Liver (tissue), 8 donors: ENCODE measurements at regions not wholly inside any gene's neighbourhood (a gene's known extent, or its start where the extent isn't known, plus 50 kb on each side); places are given as distances from the start of the nearest gene placed in this dataset.

Experiments
- DNase-seq: peaks from one replicate; pipeline ENCODE4 v3.0.0-alpha.2; 2017; ENCODE audit warnings: low spot score
- H3K27ac ChIP-seq, 2 donors: one replicate each; pipeline ENCODE4 v1.7.0; 2013; ENCODE audit warnings: inconsistent platforms in 2 of 2, low read length in 2 of 2, control low read depth in 1 of 2, low read depth in 1 of 2, mild to moderate bottlenecking in 1 of 2
- H3K27me3 ChIP-seq, 4 donors: one replicate each; pipeline versions ENCODE4 v1.6.1 to v1.7.0; 2013; ENCODE audit warnings: low read length in 3 of 4, inconsistent platforms in 1 of 4, mild to moderate bottlenecking in 1 of 4, moderate library complexity in 1 of 4; ENCODE audit not compliant: control insufficient read depth in 4 of 4, insufficient read depth in 4 of 4
- H3K36me3 ChIP-seq, 4 donors: one replicate each; pipeline versions ENCODE4 v1.6.1 to v1.7.0; 2013; ENCODE audit warnings: low read length in 3 of 4, mild to moderate bottlenecking in 3 of 4, low read depth in 1 of 4, moderate library complexity in 1 of 4; ENCODE audit not compliant: control insufficient read depth in 4 of 4, insufficient read depth in 3 of 4
- H3K4me1 ChIP-seq, 4 donors: one replicate each; pipeline versions ENCODE4 v1.6.1 to v1.7.0; 2013; ENCODE audit warnings: low read length in 3 of 4, mild to moderate bottlenecking in 3 of 4, moderate library complexity in 1 of 4; ENCODE audit not compliant: control insufficient read depth in 4 of 4, insufficient read depth in 4 of 4
- H3K4me3 ChIP-seq, 3 donors: one replicate each; pipeline versions ENCODE4 v1.6.1 to v1.7.0; 2013; ENCODE audit warnings: low read length in 3 of 3, control low read depth in 1 of 3, low read depth in 1 of 3, mild to moderate bottlenecking in 1 of 3
- H3K9ac ChIP-seq, 2 donors: one replicate each; pipeline ENCODE4 v1.7.0; 2013; ENCODE audit warnings: low read length in 2 of 2, mild to moderate bottlenecking in 2 of 2, moderate library complexity in 2 of 2, control low read depth in 1 of 2, low read depth in 1 of 2
- H3K9me3 ChIP-seq, 4 donors: one replicate each; pipeline versions ENCODE4 v1.6.1 to v1.7.0; 2013; ENCODE audit warnings: low read length in 3 of 4; ENCODE audit not compliant: control insufficient read depth in 4 of 4
- EGR1 ChIP-seq, 2 donors: IDR thresholded peaks; 2 replicates each; pipeline ENCODE4 v1.6.1; 2016 to 2018; ENCODE audit warnings: antibody characterized with exemption in 2 of 2, low read depth in 2 of 2
- FOXA1 ChIP-seq: IDR thresholded peaks from 2 replicates; pipeline ENCODE4 v1.6.1; 2016; ENCODE audit warnings: antibody characterized with exemption
- FOXA2 ChIP-seq: IDR thresholded peaks from 2 replicates; pipeline ENCODE4 v1.6.1; 2016; ENCODE audit warnings: antibody characterized with exemption
- GABPA ChIP-seq, 2 donors: IDR thresholded peaks in 1 of 2; conservative IDR thresholded peaks in 1 of 2; 2 replicates each; pipeline ENCODE4 v1.6.1; 2016; ENCODE audit warnings: antibody characterized with exemption in 2 of 2, mild to moderate bottlenecking in 1 of 2, moderate library complexity in 1 of 2
- HNF4A ChIP-seq, 2 donors: conservative IDR thresholded peaks; 2 replicates each; pipeline ENCODE4 v1.6.1; 2016; ENCODE audit warnings: antibody characterized with exemption in 2 of 2, mild to moderate bottlenecking in 2 of 2
- HNF4G ChIP-seq: IDR thresholded peaks from 2 replicates; pipeline ENCODE4 v1.6.1; 2016; ENCODE audit warnings: antibody characterized with exemption
- JUND ChIP-seq, 2 donors: IDR thresholded peaks; 2 replicates each; pipeline ENCODE4 v1.6.1; 2016; ENCODE audit warnings: antibody characterized with exemption in 2 of 2
- NR2F2 ChIP-seq: IDR thresholded peaks from 2 replicates; pipeline ENCODE4 v1.6.1; 2016; ENCODE audit warnings: antibody characterized with exemption
- RAD21 ChIP-seq, 2 donors: IDR thresholded peaks; 2 replicates each; pipeline ENCODE4 v1.6.1; 2016; ENCODE audit warnings: antibody characterized with exemption in 2 of 2, mild to moderate bottlenecking in 2 of 2
- RXRA ChIP-seq, 2 donors: IDR thresholded peaks; 2 replicates each; pipeline ENCODE4 v1.6.1; 2017 to 2018; ENCODE audit warnings: antibody characterized with exemption in 2 of 2, mild to moderate bottlenecking in 1 of 2
- SP1 ChIP-seq: IDR thresholded peaks from 2 replicates; pipeline ENCODE4 v1.6.1; 2018; ENCODE audit warnings: antibody characterized with exemption, mild to moderate bottlenecking
- TAF1 ChIP-seq: conservative IDR thresholded peaks from 2 replicates; pipeline ENCODE4 v1.6.1; 2016; ENCODE audit warnings: antibody characterized with exemption, mild to moderate bottlenecking
- YY1 ChIP-seq: IDR thresholded peaks from 2 replicates; pipeline ENCODE4 v1.6.1; 2016; ENCODE audit warnings: antibody characterized with exemption, mild to moderate bottlenecking
- WGBS: extraction: QIAGEN DNeasy Blood & Tissue Kit; methylation state at CpG from one replicate; pipeline ENCODE4 v1.1.7; 2013; 5-methylcytosine and 5-hydroxymethylcytosine counted together
- TF ChIP-seq, protein P1 (sequence below): IDR thresholded peaks from 2 replicates; pipeline ENCODE4 v1.6.1; 2016; ENCODE audit warnings: antibody characterized with exemption, mild to moderate bottlenecking
- TF ChIP-seq, protein P2 (sequence below): fragments of 150-350 bp; IDR thresholded peaks from 2 replicates; pipeline ENCODE4 v1.5.1; 2017; ENCODE audit warnings: improper control_type of control experiment, low read depth, low read length; ENCODE audit not compliant: missing input control
- TF ChIP-seq, protein P3 (sequence below): IDR thresholded peaks from 2 replicates; pipeline ENCODE4 v1.6.1; 2016; ENCODE audit warnings: antibody characterized with exemption
- TF ChIP-seq, protein P4 (sequence below): IDR thresholded peaks from 2 replicates; pipeline ENCODE4 v1.6.1; 2016; ENCODE audit warnings: antibody characterized with exemption
- donor health status: healthy.
- donor health status: healthy.
- donor health status: healthy.
- donor health status: healthy.
- donor health status: healthy.

DNA sequence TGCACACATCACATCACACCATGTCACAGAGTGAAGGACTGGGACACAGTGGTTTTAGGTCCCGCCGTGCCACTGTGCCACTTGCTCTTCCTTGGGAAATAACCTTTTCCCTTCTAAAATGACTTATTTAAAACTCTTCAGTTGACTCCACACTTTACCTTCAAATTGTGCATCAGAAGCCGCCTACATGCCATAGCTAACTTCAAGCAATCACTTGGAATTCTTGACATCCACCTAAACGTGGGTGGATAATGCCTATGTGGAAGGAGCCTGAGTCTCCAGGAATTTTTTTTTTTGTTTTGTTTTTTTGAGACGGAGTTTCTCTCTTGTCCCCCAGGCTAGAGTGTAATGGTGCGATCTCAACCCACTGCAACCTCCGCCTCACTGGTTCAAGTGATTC, 777.4 kb upstream of the TENM3 start (continued):
- TF ChIP-seq, protein P1, sequence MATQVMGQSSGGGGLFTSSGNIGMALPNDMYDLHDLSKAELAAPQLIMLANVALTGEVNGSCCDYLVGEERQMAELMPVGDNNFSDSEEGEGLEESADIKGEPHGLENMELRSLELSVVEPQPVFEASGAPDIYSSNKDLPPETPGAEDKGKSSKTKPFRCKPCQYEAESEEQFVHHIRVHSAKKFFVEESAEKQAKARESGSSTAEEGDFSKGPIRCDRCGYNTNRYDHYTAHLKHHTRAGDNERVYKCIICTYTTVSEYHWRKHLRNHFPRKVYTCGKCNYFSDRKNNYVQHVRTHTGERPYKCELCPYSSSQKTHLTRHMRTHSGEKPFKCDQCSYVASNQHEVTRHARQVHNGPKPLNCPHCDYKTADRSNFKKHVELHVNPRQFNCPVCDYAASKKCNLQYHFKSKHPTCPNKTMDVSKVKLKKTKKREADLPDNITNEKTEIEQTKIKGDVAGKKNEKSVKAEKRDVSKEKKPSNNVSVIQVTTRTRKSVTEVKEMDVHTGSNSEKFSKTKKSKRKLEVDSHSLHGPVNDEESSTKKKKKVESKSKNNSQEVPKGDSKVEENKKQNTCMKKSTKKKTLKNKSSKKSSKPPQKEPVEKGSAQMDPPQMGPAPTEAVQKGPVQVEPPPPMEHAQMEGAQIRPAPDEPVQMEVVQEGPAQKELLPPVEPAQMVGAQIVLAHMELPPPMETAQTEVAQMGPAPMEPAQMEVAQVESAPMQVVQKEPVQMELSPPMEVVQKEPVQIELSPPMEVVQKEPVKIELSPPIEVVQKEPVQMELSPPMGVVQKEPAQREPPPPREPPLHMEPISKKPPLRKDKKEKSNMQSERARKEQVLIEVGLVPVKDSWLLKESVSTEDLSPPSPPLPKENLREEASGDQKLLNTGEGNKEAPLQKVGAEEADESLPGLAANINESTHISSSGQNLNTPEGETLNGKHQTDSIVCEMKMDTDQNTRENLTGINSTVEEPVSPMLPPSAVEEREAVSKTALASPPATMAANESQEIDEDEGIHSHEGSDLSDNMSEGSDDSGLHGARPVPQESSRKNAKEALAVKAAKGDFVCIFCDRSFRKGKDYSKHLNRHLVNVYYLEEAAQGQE = no peak

DNA sequence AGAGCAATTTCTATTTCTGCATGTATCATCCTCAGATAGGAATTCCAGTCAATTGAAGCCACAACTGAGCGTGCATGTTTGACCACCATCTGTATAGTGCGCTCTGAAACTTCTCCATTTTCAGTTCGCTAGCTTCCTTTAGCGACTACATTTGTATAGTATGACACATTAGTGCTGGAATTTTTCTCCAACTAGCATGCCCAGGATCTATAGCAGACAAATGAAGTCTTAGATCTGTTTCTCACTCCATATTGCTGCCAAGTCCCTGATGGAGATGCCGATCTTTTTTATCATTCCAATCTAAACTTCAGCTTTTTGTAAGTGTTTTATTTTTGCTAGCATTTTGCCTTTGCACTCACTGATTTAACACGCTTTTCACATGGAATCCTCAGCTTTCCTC, 774.8 kb upstream of the TENM3 start:
- Histone ChIP-seq H3K9ac (no peak overlapping the region), H3K4me1 (no peaks in the 10 kb centered on the region), H3K36me3 (no peaks in the 10 kb centered on the region), H3K9me3 (no peaks in the 10 kb centered on the region), H3K27ac (no peak overlapping the region), H3K27me3 (no peaks in the 10 kb centered on the region), H3K4me3 (no peak overlapping the region)
- TF ChIP-seq YY1 (no peak), HNF4G (no peak), FOXA1 (no peak), NR2F2 (no peak), RAD21 (IDR thresholded peaks at IDR 0.05) (no peak), FOXA2 (no peak), JUND (IDR thresholded peaks at IDR 0.05) (no peak), GABPA (IDR thresholded peaks at IDR 0.05 in 1 of 2, conservative IDR thresholded peaks at IDR 0.05 in 1 of 2) (no peak)
- TF ChIP-seq, protein P2, sequence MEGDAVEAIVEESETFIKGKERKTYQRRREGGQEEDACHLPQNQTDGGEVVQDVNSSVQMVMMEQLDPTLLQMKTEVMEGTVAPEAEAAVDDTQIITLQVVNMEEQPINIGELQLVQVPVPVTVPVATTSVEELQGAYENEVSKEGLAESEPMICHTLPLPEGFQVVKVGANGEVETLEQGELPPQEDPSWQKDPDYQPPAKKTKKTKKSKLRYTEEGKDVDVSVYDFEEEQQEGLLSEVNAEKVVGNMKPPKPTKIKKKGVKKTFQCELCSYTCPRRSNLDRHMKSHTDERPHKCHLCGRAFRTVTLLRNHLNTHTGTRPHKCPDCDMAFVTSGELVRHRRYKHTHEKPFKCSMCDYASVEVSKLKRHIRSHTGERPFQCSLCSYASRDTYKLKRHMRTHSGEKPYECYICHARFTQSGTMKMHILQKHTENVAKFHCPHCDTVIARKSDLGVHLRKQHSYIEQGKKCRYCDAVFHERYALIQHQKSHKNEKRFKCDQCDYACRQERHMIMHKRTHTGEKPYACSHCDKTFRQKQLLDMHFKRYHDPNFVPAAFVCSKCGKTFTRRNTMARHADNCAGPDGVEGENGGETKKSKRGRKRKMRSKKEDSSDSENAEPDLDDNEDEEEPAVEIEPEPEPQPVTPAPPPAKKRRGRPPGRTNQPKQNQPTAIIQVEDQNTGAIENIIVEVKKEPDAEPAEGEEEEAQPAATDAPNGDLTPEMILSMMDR = no peak
- TF ChIP-seq, protein P1 = no peak
- TF ChIP-seq, protein P3, sequence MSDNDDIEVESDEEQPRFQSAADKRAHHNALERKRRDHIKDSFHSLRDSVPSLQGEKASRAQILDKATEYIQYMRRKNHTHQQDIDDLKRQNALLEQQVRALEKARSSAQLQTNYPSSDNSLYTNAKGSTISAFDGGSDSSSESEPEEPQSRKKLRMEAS = no peak
- WGBS = 82% methylated on average over 6 of the region's 6 CpGs
- no peak for DNase-seq

DNA sequence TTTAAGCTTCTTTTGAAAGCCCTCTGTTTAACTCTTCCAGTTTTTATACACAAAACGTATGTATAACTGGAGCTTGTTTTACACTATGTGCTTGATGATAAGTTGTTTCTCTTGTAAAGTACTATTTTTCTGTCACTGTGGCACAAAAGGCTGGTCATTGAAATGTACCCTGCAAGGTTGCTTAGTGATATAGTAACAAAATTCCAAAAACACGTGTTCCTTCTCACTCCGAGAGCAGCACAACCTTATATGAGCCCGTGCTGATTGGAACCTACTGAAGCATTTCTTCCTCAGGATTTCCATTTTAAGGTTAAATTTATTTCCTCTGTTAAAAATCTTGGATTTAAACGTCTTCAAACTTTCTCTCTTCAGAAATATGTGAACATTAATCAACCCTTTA, 772.9 kb upstream of the TENM3 start:
- Histone ChIP-seq H3K9me3 (no peaks in the 10 kb centered on the region), H3K9ac (no peak overlapping the region), H3K27me3 (no peaks in the 10 kb centered on the region), H3K4me1 (no peaks in the 10 kb centered on the region), H3K36me3 (no peaks in the 10 kb centered on the region), H3K4me3 (no peak overlapping the region), H3K27ac (no peak overlapping the region)
- 51% methylated on average over 5 of the region's 5 CpGs for WGBS
- DNase-seq = no peak
- TF ChIP-seq NR2F2 (no peak), HNF4A (conservative IDR thresholded peaks at IDR 0.05) (no peak), RAD21 (IDR thresholded peaks at IDR 0.05) (no peak), TAF1 (no peak), RXRA (IDR thresholded peaks at IDR 0.05) (no peak), SP1 (no peak), GABPA (IDR thresholded peaks at IDR 0.05 in 1 of 2, conservative IDR thresholded peaks at IDR 0.05 in 1 of 2) (no peak), JUND (IDR thresholded peaks at IDR 0.05) (no peak), HNF4G (no peak), EGR1 (IDR thresholded peaks at IDR 0.05; ENCODE audit: low read depth in 2 of 2) (no peak)
- TF ChIP-seq, protein P4, sequence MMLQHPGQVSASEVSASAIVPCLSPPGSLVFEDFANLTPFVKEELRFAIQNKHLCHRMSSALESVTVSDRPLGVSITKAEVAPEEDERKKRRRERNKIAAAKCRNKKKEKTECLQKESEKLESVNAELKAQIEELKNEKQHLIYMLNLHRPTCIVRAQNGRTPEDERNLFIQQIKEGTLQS = no peak
- TF ChIP-seq, protein P1 = no peak
